Small intestine (tissue), 7 donors: ENCODE measurements at regions not wholly inside any gene's neighbourhood (a gene's known extent, or its start where the extent isn't known, plus 50 kb on each side); places are given as distances from the start of the nearest gene placed in this dataset.
"Not testable (repeated sequence)": the region's sequence is repeated elsewhere in the genome, so short reads cannot be mapped to it uniquely, and the experiment has no call there.

Source experiments
- DNase-seq, 2 donors: peaks; one replicate each; pipeline versions ENCODE4 v3.0.0 to v3.0.0-alpha.2; 2013
- FAIRE-seq: peaks from 2 replicates; lab custom pipeline; 2012; peaks lifted over from hg19 to GRCh38; lab: Jason Lieb, UNC
- H3K27ac ChIP-seq, 3 donors: one replicate each; pipeline ENCODE4 v1.5.1; 2013; ENCODE audit warnings: low read length in 2 of 3, mild to moderate bottlenecking in 2 of 3, control low read depth in 1 of 3, inconsistent platforms in 1 of 3, low read depth in 1 of 3, moderate library complexity in 1 of 3
- H3K27me3 ChIP-seq, 3 donors: one replicate each; pipeline ENCODE4 v1.6.1; 2013; ENCODE audit warnings: low read length in 3 of 3, inconsistent platforms in 1 of 3; ENCODE audit not compliant: control insufficient read depth in 3 of 3, insufficient read depth in 3 of 3
- H3K36me3 ChIP-seq, 3 donors: one replicate each; pipeline ENCODE4 v1.6.1; 2013; ENCODE audit warnings: low read length in 3 of 3, inconsistent platforms in 1 of 3, low read depth in 1 of 3, mild to moderate bottlenecking in 1 of 3, moderate library complexity in 1 of 3; ENCODE audit not compliant: control insufficient read depth in 3 of 3, insufficient read depth in 2 of 3
- H3K4me1 ChIP-seq, 3 donors: one replicate each; pipeline ENCODE4 v1.6.1; 2013; ENCODE audit warnings: low read length in 2 of 3, inconsistent platforms in 1 of 3, low read depth in 1 of 3, mild to moderate bottlenecking in 1 of 3, moderate library complexity in 1 of 3; ENCODE audit not compliant: control insufficient read depth in 3 of 3, insufficient read depth in 2 of 3
- H3K4me3 ChIP-seq, 3 donors: one replicate each; pipeline ENCODE4 v1.5.1; 2013; ENCODE audit warnings: low read length in 3 of 3, control low read depth in 1 of 3, inconsistent platforms in 1 of 3, low read depth in 1 of 3, mild to moderate bottlenecking in 1 of 3, moderate library complexity in 1 of 3
- H3K9me3 ChIP-seq, 2 donors: one replicate each; pipeline ENCODE4 v1.6.1; 2013; ENCODE audit warnings: low read depth in 1 of 2, low read length in 1 of 2; ENCODE audit not compliant: control insufficient read depth in 2 of 2, insufficient read depth in 1 of 2
- WGBS, 3 donors: extraction: QIAGEN DNeasy Blood & Tissue Kit; methylation state at CpG; one replicate each; pipeline ENCODE4 v1.1.7; 2013; 5-methylcytosine and 5-hydroxymethylcytosine counted together
- donor health status: healthy with polysubstance abuse.
- donor health status: control.
- donor health status: control.
- donor health status: Bipolar disorder and iron deficiency.
- donor health status: healthy.

GRCh38 chr21:9867815-9868214 lies 653.6 kb upstream of the TPTE start:
- not testable (repeated sequence) for H3K36me3 ChIP-seq, H3K27me3 ChIP-seq, DNase-seq, H3K27ac ChIP-seq, H3K4me1 ChIP-seq, FAIRE-seq, H3K9me3 ChIP-seq, H3K4me3 ChIP-seq
- WGBS, 3 donors, result 56 to 77% (median 68%) methylated on average over 1 of the region's 1 CpG

GRCh38 chr21:9873096-9873495 lies 648.3 kb upstream of the TPTE start:
- not testable (repeated sequence) for H3K9me3 ChIP-seq, H3K27ac ChIP-seq, H3K36me3 ChIP-seq, DNase-seq, H3K27me3 ChIP-seq, H3K4me3 ChIP-seq, FAIRE-seq, H3K4me1 ChIP-seq
- 58 to 63% (median 63%) methylated on average over 8 of the region's 8 CpGs for WGBS, 3 donors

- not testable (repeated sequence) for H3K9me3 ChIP-seq, H3K27ac ChIP-seq, H3K27me3 ChIP-seq, FAIRE-seq, H3K4me3 ChIP-seq, H3K4me1 ChIP-seq, H3K36me3 ChIP-seq, DNase-seq
- 44 to 59% (median 52%) methylated on average over 5 of the region's 5 CpGs for WGBS, 3 donors
These were observed 647.2 kb upstream of the TPTE start for GRCh38 chr21:9874136-9874535.

- WGBS, 3 donors, result 53 to 61% (median 54%) methylated on average over 4 of the region's 4 CpGs
These were observed 640.0 kb upstream of the TPTE start for GRCh38 chr21:9881430-9881829.

GRCh38 chr21:9883047-9883446 lies 638.3 kb upstream of the TPTE start:
- not testable (repeated sequence) for FAIRE-seq, H3K36me3 ChIP-seq, H3K9me3 ChIP-seq, H3K4me3 ChIP-seq, DNase-seq, H3K4me1 ChIP-seq, H3K27ac ChIP-seq, H3K27me3 ChIP-seq
- 23 to 39% (median 24%) methylated on average over 2 of the region's 2 CpGs for WGBS, 3 donors

More at GRCh38 chr21:9881430-9881829, 640.0 kb upstream of the TPTE start:
- not testable (repeated sequence) for H3K27ac ChIP-seq, DNase-seq, FAIRE-seq, H3K4me1 ChIP-seq, H3K36me3 ChIP-seq, H3K9me3 ChIP-seq, H3K4me3 ChIP-seq, H3K27me3 ChIP-seq

GRCh38 chr21:9883571-9884282 lies 637.7 kb upstream of the TPTE start:
- peaks cover 9 to 12% of the 10 kb centered on the region in 2 donors for H3K9me3 ChIP-seq
- not testable (repeated sequence) for H3K27ac ChIP-seq, H3K36me3 ChIP-seq, DNase-seq, H3K4me3 ChIP-seq, H3K27me3 ChIP-seq, H3K4me1 ChIP-seq, FAIRE-seq
- 56 to 62% (median 58%) methylated on average over 2 of the region's 2 CpGs for whole genome bisulfite sequencing, 3 donors

GRCh38 chr21:9888500-9888899 lies 632.9 kb upstream of the TPTE start:
- H3K36me3 ChIP-seq, DNase-seq, H3K4me1 ChIP-seq, FAIRE-seq, H3K27ac ChIP-seq, H3K27me3 ChIP-seq, H3K4me3 ChIP-seq, H3K9me3 ChIP-seq: not testable (repeated sequence)
- 53 to 65% (median 60%) methylated on average over 6 of the region's 6 CpGs for WGBS, 3 donors

GRCh38 chr21:9903579-9903978 lies 617.8 kb upstream of the TPTE start:
- H3K36me3 ChIP-seq, H3K27me3 ChIP-seq, H3K4me1 ChIP-seq, H3K9me3 ChIP-seq, H3K27ac ChIP-seq, FAIRE-seq, H3K4me3 ChIP-seq, DNase-seq: not testable (repeated sequence)
- 53 to 64% (median 60%) methylated on average over 3 of the region's 3 CpGs for WGBS, 3 donors

GRCh38 chr21:9914135-9914534 lies 607.2 kb upstream of the TPTE start:
- not testable (repeated sequence) for H3K9me3 ChIP-seq, H3K4me1 ChIP-seq, DNase-seq, H3K27me3 ChIP-seq, H3K36me3 ChIP-seq, H3K27ac ChIP-seq, H3K4me3 ChIP-seq, FAIRE-seq
- WGBS, 3 donors, result 29 to 48% (median 39%) methylated on average over 5 of the region's 5 CpGs
